LNCAP (cell line): ENCODE measurements at regions not wholly inside any gene's neighbourhood (a gene's known extent, or its start where the extent isn't known, plus 50 kb on each side); places are given as distances from the start of the nearest gene placed in this dataset.

Experiments
- TF ChIP-seq, protein P1 (sequence below): fragments of 450-650 bp; IDR thresholded peaks from 2 replicates; pipeline ENCODE4 v1.5.1; 2017; ENCODE audit warnings: mild to moderate bottlenecking

DNA sequence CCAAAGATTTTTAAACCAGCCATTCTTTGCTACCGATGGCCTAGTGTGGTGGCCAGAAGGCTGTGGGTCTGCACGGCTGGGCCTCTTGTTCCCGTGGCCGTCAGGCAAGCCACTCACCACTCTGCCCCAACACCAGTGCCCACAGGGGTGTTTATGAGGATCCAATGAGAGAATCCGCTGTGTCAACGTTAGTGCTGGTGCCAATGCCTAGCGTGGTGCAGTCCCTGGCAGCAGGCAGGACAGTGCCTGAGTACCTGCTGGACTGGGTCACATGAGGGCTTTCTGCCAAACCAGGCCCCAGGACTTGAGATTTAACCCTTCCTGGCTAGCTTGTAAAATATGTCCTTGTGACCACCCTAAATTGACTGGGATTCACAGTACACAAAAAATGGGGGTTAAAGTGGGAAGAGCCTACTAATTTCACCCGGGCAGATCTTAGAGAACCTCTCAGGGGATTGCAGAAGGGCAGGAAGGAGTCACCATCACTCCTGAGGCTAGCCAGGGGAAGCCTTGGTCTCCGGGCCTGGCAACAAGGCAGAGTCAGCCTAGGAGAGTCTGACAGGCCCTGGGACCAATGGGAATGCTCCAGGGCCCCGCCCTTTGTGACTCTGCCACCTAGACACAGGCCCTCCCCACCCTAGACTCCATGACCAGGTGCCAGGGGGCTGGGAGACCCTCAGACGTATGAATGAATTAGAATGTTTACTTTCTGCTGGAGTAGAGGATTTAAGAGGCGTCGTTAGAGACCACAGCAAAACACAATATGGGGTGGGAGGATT lies 63.2 kb upstream of the FSTL4 start:
- TF ChIP-seq, protein P1, sequence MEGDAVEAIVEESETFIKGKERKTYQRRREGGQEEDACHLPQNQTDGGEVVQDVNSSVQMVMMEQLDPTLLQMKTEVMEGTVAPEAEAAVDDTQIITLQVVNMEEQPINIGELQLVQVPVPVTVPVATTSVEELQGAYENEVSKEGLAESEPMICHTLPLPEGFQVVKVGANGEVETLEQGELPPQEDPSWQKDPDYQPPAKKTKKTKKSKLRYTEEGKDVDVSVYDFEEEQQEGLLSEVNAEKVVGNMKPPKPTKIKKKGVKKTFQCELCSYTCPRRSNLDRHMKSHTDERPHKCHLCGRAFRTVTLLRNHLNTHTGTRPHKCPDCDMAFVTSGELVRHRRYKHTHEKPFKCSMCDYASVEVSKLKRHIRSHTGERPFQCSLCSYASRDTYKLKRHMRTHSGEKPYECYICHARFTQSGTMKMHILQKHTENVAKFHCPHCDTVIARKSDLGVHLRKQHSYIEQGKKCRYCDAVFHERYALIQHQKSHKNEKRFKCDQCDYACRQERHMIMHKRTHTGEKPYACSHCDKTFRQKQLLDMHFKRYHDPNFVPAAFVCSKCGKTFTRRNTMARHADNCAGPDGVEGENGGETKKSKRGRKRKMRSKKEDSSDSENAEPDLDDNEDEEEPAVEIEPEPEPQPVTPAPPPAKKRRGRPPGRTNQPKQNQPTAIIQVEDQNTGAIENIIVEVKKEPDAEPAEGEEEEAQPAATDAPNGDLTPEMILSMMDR = no peak

DNA sequence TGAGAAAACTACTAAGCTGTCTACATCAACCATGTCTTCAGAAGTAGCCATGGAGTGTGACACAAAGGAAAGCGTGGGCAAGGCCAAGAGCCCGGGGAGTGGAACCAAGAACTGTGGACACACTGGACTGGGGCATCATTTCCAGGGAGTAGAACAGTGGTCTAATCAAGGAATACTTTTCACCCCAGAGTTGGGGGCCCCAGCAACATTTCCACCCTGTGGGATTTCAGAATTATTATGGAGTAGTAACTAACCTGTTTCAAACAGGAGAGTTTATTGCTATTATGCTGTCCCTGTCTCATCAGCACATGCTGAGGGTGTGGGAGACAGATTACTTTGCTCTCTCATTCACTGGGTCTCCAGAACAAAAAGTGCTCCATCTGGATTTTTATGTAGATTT lies 58.0 kb upstream of the FSTL4 start:
- TF ChIP-seq, protein P1 = no peak

DNA sequence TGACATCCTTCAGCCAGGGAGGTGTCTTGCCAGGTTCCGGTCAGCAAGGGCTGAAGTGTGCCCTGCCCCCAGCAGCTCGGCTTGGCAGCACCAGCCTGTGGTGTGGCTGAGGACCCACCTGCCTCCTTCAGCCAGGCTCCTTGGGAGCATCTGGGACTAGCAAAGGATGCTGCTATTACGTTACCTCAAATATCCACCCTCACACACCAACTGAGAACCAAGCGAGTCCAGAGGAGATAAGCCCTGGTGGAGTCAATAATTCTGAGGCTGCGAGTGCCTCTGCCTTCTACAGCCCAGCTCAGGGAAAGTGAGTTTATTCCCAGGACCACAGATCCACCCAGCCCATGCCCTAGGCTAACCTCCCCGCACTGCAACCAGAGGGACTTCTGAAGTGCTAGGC lies 57.1 kb upstream of the FSTL4 start:
- TF ChIP-seq, protein P1 = no peak

DNA sequence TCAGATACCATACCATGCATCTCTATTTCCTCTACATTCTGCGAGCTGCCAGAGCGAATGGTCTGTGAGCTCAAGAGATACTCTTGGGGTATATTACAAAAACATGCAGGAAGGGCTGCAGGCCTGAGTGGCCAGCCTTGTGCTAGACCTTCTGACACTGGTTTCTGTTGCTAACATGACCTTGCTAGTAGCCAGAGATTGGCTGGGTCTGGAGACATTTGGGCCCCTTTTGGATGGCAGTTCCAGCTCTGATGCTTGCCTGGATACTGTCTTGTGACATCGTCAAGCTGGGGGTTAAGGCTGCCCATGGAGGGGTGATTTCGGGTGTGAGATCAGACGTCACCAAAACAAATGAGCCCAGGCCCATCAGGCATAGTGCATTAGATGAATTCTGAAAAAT lies 56.1 kb upstream of the FSTL4 start:
- TF ChIP-seq, protein P1 = no peak

DNA sequence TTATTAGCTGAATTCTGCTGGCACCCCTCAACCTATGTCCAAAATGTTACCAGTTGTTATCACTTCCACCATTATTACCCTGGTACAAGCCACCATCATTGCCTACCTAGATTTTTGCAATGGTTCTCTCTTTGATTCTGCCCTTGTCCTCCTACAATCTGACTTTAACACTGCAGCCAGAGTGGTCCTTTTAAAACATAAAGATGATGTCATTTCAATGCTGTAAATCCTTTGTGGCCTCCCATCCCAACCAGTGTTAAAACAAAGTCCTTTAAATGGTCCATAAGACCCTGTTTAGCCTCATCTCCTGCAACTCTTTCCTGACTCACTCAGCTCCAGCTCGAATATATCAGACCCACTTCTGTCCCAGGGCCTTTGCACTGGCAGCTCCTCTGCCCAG lies 54.9 kb upstream of the FSTL4 start:
- TF ChIP-seq, protein P1 = no peak

DNA sequence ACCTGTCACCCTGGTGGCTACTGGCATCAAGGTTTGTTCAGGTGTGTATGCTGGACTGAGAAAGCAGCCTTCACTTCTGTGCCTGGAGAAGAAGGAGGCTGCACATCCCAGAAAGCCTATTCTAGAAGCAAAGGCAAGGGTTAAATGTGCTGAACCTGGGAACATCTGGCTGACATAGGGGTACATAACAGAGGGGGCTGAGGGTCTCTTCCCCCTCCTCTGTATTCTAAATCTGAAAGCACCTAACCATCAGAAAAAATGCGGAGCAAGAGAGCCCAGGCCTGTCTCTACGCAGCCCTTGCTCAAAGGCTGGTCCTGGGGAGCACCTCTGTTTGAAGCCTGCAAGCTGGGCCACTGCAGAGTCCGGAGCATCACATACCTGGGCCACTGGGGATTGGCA lies 53.2 kb upstream of the FSTL4 start:
- TF ChIP-seq, protein P1 = no peak

DNA sequence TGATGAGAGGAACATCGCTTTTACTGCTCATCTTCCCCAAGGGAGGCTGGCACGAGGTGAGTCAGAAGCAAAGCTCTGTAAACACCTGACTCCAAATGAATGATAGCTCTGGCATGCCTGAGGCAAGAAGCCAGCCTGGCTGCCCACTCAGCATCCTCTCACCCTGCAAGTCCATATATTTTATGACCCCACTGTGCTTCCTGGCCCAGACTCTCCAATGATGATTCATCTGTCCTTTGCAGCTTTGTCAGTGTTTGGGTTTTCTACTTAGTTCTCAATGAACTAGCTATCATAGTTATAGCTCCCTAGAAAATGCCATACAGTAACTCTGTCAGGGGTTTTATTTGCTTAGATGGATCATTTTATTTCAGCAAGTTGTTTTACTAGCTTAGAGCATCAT lies 52.1 kb upstream of the FSTL4 start:
- TF ChIP-seq, protein P1 = no peak
